ENCODE measurements at regions not wholly inside any gene's neighbourhood (a gene's known extent, or its start where the extent isn't known, plus 50 kb on each side); places are given as distances from the start of the nearest gene placed in this dataset.

DNA sequence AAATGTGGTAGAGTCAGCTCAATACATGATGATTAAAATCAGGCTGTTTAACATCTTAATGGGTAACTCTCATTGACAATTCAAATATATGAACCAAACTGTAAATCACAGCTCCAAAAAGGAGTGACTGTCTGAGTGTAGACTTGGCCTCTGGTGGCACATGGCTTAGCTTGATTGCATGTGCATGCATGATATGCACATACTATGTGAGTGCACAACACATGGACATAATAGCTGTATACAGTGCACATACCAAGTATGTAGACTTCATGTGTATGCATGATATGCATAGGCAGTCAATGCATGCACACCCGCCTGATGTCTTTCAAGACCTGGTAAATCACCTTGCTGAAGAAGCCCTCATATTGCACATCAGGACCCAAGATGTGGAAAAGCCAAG is 252.0 kb upstream of the SOX11 start:
- H3K27ac ChIP-seq, result no peak overlapping the region
- TF ChIP-seq, protein P1, sequence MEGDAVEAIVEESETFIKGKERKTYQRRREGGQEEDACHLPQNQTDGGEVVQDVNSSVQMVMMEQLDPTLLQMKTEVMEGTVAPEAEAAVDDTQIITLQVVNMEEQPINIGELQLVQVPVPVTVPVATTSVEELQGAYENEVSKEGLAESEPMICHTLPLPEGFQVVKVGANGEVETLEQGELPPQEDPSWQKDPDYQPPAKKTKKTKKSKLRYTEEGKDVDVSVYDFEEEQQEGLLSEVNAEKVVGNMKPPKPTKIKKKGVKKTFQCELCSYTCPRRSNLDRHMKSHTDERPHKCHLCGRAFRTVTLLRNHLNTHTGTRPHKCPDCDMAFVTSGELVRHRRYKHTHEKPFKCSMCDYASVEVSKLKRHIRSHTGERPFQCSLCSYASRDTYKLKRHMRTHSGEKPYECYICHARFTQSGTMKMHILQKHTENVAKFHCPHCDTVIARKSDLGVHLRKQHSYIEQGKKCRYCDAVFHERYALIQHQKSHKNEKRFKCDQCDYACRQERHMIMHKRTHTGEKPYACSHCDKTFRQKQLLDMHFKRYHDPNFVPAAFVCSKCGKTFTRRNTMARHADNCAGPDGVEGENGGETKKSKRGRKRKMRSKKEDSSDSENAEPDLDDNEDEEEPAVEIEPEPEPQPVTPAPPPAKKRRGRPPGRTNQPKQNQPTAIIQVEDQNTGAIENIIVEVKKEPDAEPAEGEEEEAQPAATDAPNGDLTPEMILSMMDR (conservative IDR thresholded peaks at IDR 0.05), result no peak
- TF ChIP-seq ZFX (IDR thresholded peaks at IDR 0.05), result no peak

DNA sequence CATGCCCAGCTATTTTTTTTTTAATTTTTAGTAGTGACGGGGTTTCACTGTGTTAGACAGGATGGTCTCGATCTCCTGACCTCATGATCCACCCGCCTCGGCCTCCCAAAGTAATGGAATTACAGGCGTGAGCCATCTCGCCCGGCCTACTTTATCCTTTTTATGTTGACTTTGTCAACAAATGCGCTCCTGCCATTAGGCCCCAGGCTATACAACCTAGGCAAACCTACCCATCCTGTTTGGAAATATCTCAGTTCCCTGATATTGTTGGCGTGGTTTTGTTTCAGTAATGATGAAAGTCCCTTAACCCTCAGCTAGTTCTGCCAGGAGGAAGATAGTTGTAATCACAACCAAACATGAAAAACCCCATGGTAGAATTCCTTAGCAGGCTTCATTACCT is 249.4 kb upstream of the SOX11 start:
- TF ChIP-seq ZFX (IDR thresholded peaks at IDR 0.05), result no peak
- TF ChIP-seq, protein P1 (conservative IDR thresholded peaks at IDR 0.05), result no peak
- H3K27ac ChIP-seq, result peak overlapping the region; percentile 59

DNA sequence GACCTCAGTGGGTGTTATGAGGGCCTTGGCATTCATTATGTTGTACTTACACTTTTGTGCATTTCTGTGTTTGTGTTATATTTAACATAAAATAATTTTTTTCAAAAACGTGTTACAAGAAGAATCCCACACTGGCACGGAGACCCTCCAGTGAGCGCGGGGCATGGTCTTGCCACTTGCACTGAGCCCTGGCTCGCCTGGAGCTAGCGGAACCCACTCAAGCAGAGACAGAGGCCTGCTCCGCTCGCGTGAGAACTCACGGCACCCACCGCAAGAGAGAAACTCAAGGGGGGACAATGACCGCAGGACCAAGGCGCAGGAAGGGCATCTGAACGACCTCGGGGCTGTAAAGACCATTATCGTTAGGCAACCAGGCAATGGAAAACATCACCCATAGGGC is 248.0 kb upstream of the SOX11 start:
- 0 out of 2 replicates have a peak overlapping the region, but pooled peaks have one; percentile 8 for H3K27ac ChIP-seq
- TF ChIP-seq ZFX (IDR thresholded peaks at IDR 0.05), result no peak
- TF ChIP-seq, protein P1 (conservative IDR thresholded peaks at IDR 0.05), result no peak

DNA sequence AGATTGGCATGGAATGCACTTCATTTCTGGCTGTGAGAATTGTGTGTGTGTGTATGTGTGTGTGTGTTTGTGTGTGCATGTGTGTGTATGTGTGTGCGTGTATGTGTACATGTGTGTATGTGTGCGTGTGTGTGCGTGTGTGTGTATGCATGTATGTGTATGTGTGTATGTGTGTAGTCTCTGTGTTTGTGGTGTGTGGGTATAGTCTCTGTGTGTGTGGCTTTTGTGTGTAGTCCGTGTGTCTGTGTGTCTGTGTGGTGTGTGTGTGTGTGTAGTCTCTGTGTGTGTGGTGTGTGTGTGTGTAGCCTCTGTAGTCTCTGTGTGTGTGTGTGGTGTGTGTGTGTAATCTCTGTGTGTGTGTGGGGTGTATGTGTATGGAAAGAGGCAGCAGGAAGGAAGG is 247.3 kb upstream of the SOX11 start:
- no peak overlapping the region for H3K27ac ChIP-seq
- TF ChIP-seq, protein P1 (conservative IDR thresholded peaks at IDR 0.05), result no peak
- TF ChIP-seq ZFX (IDR thresholded peaks at IDR 0.05), result no peak

DNA sequence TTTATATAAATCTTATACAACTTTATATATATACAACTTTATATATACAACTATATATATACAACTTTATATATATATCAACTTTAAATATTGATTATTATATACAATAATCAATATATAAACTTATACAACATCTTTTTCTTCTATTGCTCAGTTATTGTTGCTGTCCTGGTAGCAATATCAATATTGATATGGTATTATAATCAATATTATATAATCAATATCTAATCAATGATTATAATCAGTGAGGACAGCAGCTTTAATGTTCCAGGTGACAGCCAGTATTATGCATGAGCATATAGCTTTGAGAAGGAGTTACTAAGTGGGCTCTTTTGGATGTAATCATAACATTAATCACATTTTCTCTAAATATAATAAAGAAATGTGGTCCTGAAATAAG is 242.3 kb upstream of the SOX11 start:
- TF ChIP-seq, protein P1 (conservative IDR thresholded peaks at IDR 0.05), result no peak
- no peak for TF ChIP-seq ZFX (IDR thresholded peaks at IDR 0.05)
- H3K27ac ChIP-seq, result no peak overlapping the region

DNA sequence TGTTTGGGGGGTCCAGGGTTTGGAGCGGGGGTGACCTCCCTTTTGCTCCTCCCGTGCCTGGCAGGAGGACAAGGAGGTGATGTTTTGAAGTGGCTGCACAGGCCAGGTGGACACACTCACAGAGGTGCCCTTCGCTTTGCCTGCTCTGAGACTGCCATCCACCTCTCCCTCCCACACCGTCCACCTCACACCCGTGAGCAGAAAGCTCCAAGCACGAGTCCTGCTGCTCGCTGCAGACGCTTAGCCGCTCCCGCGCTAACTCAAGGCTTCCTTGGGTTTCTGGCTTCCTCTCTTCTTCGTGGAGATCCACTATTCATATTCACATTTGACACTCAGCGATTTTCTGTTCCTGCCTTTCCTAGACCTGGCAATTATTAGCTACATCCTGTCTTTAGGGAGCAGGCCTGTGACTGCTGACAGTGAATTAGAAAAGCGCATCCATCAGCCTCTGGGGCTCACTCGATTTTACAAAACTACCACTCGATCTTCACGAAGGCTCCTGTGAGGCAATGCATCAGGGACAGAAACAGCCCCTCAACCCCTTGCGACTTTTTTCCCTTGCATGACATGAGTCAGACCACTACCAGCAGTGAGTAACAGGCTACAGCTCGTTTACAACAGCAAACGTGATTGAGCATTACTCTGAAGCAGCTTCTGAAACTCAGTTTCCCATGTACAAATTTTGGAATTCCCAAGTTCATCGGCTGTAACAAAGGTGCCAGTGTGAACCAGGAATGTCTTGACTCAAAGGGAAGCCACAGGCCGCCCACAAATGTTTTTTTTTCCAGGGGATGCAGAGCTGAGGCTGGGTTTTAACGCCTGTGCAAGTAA is 238.7 kb upstream of the SOX11 start:
- TF ChIP-seq, protein P1 (conservative IDR thresholded peaks at IDR 0.05), result no peak
- TF ChIP-seq ZFX (IDR thresholded peaks at IDR 0.05), result no peak
- no peak overlapping the region for H3K27ac ChIP-seq

DNA sequence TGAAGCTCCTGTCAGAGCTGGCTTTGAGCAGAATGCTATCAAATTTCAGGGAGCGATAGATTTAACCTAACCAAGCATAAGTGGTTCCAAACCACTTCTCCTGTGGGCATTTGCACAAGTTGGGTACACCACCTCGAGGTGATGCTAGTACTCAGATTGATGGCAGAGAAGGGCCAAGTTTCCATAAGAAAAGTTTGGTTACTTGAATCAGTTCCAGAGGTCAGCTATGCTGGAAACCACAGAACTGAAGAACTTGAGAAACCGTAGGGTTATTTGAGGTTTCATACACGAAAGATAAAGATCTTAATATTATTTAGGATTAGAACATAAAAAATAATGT is 238.2 kb upstream of the SOX11 start:
- TF ChIP-seq, protein P1 (conservative IDR thresholded peaks at IDR 0.05), result no peak
- TF ChIP-seq ZFX (IDR thresholded peaks at IDR 0.05), result no peak

More for the DNA sequence above, 238.2 kb upstream of the SOX11 start:
- no peak overlapping the region for H3K27ac ChIP-seq

All from C4-2B (cell line).